SU-DHL-6 (cell line): ENCODE measurements at regions not wholly inside any gene's neighbourhood (a gene's known extent, or its start where the extent isn't known, plus 50 kb on each side); places are given as distances from the start of the nearest gene placed in this dataset.

Experiments
- CTCF ChIP-seq: fragments of 200-600 bp; sonication (generic); IDR thresholded peaks from one replicate; pipeline ENCODE4 v1.5.1; 2017; ENCODE audit warnings: antibody characterized with exemption, mild to moderate bottlenecking, low read length, moderate library complexity; ENCODE audit not compliant: insufficient read depth, poor library complexity, severe bottlenecking
- EZH2phosphoT487 ChIP-seq: fragments of 200-600 bp; sonication (generic), shearing (Covaris generic); conservative IDR thresholded peaks from 2 replicates; pipeline ENCODE4 v1.6.1; 2018; ENCODE audit warnings: mild to moderate bottlenecking, antibody characterized with exemption, low read length, moderate library complexity, mixed read lengths

DNA sequence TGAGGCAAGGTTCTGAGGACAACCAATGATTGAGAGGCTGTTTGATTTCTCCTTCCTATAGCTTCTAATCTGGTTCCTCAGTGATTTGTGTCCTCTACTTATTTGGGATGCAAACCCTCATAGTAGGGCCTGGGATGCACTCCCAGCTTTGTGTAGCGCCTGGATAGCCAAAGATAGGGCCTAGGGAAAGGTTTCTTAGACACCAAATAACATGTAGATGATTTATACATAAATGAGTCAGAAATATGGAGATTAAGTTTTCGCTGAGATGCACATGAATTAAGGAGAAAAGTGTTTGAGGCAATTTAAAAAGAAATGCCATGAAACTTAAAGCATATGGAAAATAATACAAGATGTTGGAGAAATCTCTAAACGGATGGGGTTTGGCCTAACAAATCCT lies 66.0 kb upstream of the LMO4 start:
- TF ChIP-seq CTCF (no peak), EZH2phosphoT487 (no peak)
